Forelimb muscle (tissue), 1 donor: ENCODE measurements at regions not wholly inside any gene's neighbourhood (a gene's known extent, or its start where the extent isn't known, plus 50 kb on each side); places are given as distances from the start of the nearest gene placed in this dataset.

Experiments used
- DNase-seq: peaks from one replicate; pipeline ENCODE4 v3.0.0-alpha.2; 2013; ENCODE audit warnings: low read depth

- DNase-seq, result no peak
Observed at GRCh38 chr15:62544446-62544845, 379.4 kb upstream of the C2CD4B start.

- no peak for DNase-seq
Observed at GRCh38 chr15:62545467-62546227, 380.6 kb upstream of the C2CD4B start.

- no peak for DNase-seq
Observed at GRCh38 chr15:62546628-62547027, 381.5 kb upstream of the C2CD4B start.

DNA sequence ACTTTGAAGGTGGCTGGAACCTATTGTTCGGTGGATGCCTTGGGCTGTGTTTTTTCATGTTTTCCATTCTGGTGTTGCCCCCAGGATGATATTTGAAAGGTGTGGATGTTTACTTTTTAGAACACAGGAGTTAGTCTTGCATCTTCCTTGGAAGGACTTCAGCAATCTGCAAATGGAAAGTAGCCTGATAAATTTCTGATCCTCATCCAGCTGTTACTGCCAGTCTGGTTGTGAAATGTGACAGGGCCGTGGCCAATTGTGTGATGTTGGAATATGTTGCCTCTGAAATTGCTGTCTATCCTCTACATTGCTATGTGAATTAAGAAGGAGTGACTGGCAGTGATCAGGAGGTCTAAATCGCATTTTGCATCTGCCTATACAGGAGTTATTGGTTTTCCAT lies 382.5 kb upstream of the C2CD4B start:
- no peak for DNase-seq

DNA sequence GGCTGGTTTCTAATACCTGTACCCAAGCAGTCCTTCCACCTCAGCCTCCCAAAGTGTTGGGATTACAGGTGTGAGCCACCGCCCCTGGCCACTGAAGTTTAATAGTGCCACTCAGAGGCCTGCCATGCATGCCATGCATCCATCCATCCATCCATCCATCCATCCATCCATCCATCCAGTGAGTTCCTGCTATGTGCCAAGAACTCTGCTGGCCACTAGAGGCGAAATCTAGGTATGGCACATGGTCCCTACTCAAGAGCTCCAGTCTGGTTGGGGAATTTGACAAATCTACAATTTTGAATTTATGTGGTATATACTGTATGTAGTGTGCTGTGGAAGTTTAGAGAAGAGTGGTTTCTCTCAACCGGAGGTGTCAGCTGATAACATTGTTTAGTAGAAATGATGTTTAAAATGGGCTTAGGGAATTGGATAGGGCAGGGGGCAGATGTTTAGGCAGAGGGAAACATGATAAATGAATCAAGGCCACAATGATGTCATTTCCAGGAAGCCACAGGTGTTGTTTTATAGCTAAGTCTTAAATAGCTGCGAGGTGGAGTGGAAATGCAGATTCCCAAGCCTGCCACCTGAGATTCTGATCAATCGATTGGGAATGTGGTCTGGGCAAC lies 384.4 kb upstream of the C2CD4B start:
- no peak for DNase-seq

DNA sequence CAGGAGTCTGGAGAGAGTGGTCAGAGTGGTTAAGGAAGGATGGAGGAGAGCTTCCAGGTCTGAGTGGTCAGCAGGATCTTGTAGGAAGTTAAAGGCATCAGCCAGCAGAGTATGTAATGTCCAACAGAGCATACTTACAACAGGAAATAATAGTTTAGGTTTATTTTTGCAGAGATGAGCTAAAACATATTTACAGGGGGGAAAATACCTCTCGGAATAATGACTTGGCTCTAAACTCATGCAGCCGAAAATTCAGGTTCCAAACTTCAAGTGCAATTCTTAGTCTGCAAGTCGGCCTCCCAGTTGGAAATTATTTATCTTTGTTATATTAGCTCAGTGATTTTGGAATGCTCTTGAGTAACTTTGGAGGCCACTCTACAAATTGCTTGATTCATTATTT lies 385.0 kb upstream of the C2CD4B start:
- no peak for DNase-seq

- no peak for DNase-seq
Observed at GRCh38 chr15:62552444-62552843, 387.4 kb upstream of the C2CD4B start.

GRCh38 chr15:62553911-62554563 lies 389.0 kb upstream of the C2CD4B start:
- no peak for DNase-seq

DNA sequence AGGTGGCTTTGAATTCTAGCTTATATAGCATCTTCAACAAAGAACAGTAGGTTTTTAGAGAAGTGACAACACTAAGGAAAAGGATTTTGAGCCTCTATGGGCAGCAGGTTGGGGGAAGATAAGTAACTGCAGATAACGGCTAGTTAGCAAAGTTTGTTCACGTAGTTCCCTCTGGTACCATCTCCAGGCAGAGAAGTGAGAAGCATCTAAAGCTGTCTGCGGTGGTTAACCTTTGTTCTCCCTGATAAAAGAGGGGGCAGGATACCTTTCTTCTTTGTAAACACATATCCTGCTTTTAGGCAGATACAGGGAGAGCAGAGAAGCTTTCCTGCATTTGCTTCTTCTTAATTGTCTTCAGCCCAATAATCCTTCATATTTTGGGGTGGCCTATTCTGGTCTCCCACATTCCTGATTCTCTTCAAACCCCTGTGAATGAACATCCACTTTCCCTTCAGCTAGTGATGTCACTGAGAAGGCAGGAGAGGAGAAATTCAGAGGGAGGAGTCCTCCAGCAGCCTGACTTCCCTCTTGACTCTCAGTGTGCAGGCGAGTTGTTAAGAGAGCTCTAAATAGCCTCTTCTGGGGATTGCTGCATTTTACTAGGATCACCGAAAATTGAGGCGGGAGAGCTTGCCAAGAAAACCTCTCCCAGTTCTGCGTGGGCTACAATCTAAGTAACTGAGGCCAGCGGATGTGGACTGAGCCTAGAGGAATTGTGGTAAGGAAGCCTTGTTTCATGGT lies 393.7 kb upstream of the C2CD4B start:
- DNase-seq, result peak; percentile 67

DNA sequence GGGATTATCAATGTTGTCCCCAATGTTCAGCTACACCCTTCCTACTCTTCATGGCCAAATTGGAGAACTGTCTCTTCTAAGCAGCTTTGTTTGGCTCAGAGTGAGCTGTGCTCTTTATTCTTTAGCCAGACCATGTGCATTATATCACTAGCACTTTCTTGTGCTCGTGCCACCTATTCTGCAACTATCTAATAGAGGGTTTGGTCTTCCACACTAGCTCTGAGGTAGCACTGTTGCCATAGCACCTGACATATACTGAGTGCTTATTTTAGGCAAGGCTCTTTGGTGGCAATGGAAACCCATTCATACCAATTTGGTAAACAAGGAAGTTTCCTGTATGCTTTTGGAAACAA lies 394.3 kb upstream of the C2CD4B start:
- no peak for DNase-seq

- DNase-seq, result no peak
Observed at GRCh38 chr15:62561059-62561519, 396.0 kb upstream of the C2CD4B start.

GRCh38 chr15:62561571-62561970 lies 396.5 kb upstream of the C2CD4B start:
- DNase-seq, result no peak

DNA sequence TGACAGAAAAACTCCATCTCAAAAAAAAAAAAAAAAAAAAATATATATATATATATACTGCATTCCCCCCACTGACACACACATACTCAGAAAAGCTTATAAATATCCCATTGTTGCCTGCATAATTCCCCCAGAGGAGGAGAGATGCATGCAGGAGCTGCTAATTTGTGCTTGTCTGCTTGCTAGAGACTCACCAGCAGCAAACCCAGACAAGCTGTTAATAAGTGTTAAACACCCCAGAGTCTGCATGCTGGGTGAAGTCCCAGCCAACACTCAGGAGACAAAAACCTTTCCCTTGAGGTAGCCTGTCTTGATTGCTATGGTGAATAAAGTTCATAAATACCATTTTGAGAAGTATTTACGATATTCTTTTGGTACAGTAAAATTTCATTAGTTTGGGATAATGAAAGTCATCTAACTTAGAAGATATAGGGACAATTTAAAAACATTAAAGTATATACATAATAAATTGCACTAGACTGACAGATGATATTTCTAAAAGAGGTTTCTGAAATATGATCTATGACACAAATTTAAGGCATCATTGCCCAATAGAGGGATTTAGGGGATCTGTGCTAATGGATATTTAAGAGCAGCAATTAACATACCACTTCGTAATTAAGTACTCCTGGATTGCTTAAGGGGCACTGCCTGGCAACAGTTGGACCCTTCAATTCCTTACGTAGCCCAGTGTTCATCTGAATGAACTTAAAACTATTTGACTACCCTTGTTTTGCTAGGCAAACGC lies 400.0 kb upstream of the C2CD4B start:
- DNase-seq, result no peak

DNA sequence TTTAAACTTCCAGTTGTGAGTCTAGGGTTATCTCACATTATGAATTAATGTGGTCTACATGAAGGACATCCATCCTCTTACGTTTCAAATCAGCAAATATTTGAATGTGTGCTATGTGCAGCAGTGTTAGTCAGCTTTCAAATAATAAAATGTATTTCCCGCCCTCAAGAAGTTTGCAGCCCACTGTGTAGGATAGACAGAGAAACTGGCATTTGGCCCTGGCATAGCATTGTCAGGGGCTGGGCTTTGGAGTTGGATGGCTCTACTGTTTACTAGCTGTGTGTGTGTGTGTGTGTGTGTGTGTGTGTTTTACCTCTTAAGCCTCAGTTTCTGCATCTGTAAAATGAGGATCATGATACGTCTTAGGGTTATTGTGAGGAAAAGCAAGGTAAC lies 400.5 kb upstream of the C2CD4B start:
- no peak for DNase-seq

GRCh38 chr15:62566248-62566647 lies 401.2 kb upstream of the C2CD4B start:
- DNase-seq, result no peak

DNA sequence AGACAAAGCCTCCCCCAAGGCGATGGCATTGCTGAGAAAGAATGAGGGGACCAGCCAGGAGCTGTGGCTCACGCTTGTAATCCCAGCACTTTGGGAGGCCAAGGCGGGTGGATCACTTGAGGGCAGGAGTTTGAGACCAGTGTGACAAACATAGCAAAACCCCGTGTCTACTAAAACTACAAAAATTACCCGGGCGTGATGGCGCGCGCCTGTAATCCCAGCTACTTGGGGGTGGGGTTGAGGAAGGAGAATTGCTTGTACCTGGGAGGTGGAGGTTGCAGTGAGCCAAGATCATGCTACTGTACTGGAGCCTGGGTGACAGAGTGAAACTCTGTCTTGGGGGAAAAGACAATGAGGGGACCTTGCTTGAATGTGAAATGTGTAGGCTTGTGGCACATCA lies 402.4 kb upstream of the C2CD4B start:
- no peak for DNase-seq

- no peak for DNase-seq
Observed at GRCh38 chr15:62568004-62568403, 402.9 kb upstream of the C2CD4B start.

DNA sequence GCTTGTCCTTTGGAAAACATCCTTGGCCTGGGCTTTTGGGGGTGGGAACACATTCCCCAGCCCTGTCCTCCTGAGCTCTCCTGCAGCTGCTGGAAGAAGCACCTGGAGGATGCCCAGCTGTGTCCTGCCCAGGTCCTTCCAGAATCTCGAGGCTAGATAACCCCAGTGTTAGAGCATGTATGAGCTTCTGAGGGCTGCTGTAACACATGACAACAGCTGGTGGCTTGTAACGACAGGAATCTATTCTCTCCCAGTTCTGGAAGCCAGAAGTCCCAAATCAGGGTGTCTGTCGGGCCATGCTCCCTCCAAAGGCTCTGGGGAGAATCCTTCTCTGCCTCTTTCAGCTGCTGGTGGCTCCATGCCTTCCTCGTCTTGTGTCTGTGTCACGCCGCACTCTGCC lies 403.6 kb upstream of the C2CD4B start:
- DNase-seq, result no peak

DNA sequence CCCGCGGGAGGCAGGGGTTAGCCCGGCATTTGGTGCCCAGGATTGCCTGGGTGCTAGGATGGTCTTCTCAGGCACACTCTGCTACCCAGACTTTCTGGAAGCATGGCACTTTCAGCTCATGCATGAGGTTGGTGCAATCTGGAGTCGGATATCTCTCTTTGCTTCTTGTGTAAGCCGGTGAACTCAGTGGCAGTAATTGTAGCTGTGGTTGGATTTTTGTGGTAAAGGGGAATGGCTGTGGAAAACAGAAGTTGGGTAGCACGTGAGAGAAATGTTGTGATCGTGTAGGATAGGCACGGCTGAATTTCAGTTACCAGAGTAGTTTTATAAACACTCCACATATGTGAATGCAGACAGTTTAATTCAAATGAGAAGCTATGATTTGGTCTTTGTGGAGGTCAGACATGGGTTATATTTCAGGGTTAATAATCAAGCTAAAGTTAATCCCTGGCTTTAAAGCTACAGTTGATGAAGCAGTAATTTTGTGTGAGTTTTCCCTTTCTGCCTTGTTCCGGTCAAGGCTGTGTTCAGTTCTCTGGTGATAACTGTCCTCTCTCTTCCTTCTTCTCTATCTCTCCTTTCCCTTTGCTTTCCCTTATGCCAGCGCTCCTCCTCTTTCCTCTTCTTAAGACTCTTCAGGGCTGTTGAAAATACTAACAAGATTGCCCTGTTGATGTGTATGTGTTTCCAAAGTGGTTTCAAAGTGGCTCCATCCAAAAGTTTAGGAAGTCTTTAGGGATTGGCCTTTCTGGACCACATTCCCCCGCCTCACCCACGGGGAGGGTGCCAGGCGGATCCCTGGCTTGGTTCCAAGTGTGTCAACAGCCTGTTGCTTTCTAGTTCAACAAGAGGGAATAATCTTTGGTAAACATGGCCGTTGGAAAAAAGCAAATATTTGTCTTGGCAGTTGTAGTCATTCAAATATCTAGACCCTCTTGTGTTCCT lies 404.6 kb upstream of the C2CD4B start:
- DNase-seq, result no peak

DNA sequence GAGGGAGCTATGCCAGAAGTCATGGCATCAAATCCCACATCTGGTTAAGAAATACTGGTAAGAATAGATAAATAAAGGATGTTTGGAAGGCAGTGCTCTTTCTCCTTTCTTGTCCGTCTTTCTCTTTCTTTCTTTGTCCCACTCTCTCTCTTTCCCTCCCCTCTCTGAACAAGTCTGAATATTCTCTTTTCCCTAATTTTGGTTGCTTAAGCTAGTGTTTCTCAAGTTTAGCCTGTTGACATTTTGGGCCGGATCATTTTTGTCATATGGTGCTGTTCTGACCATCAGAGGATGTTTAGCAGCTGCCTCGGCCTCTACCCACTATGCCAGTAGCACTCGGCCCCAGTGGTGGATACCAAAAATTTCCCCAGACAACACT lies 405.3 kb upstream of the C2CD4B start:
- no peak for DNase-seq

DNA sequence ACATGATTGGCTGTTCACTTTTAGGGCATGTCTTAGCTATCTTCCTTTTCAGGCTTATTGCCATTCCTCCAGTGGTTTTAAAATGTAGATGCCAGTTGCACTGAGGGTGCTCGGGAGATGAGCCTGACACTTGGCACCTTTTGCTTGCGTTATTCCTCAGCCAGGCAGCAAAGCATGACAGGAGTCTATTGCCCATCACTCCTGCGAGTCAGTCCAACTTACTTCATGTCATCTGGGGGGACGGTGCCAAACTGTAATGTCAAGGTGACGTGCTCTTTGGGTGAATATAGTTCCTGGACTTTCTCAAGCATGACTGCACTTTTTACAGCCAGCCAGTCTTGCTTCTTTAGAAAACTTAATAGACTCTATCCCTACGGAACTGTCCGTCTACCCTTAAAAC lies 406.0 kb upstream of the C2CD4B start:
- DNase-seq, result no peak
